Right hindlimb (tissue), 1 donor: ENCODE measurements at regions not wholly inside any gene's neighbourhood (a gene's known extent, or its start where the extent isn't known, plus 50 kb on each side); places are given as distances from the start of the nearest gene placed in this dataset.
"Not testable (repeated sequence)": the region's sequence is repeated elsewhere in the genome, so short reads cannot be mapped to it uniquely, and the experiment has no call there.

Experiments
- DNase-seq: peaks from one replicate; pipeline ENCODE4 v3.0.0-alpha.2; 2018

DNA sequence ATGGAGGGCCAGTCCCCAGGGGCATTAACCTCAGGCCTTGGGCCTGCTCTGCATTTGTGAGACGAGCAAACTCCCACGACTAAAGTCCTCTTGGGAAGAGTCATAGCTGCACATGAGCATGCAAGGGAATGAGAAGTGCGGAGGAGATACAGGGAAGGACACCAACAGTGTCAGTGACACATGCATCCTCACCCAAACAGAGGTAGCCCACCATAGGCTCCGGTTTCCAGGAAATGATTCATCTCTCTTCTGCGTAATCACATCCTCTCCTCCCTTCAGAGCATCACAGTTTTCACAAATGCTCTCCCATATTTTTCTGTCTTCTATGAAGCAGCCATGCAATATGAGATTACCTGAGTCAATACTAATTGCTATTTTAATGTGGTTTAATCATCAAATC, 725.7 kb upstream of the GOT2 start:
- DNase-seq = no peak

- no peak for DNase-seq
Measured at GRCh38 chr16:59455497-59455896, 721.4 kb upstream of the GOT2 start.

- not testable (repeated sequence) for DNase-seq
Measured at GRCh38 chr16:59450513-59450912, 716.4 kb upstream of the GOT2 start.

DNA sequence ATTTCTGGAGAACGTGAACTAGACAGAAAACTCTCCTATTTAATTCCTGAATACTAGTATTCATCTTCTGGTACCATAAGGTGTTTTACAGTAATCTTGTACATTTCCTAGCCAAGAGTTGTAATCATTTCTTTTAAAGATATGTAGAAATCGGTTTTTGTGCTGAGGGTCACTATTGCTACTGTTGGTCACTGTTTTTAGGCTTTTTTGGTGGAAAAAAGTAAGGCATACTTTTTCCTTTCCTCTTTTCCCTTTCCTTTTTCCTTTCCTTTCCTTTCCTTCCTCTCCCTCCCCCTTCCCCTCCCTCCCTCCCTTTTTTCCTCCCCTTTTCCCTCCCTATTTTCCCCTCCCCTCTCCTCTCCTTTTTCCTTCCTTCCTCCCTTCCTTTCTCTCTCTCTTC, 706.4 kb upstream of the GOT2 start:
- DNase-seq = no peak

DNA sequence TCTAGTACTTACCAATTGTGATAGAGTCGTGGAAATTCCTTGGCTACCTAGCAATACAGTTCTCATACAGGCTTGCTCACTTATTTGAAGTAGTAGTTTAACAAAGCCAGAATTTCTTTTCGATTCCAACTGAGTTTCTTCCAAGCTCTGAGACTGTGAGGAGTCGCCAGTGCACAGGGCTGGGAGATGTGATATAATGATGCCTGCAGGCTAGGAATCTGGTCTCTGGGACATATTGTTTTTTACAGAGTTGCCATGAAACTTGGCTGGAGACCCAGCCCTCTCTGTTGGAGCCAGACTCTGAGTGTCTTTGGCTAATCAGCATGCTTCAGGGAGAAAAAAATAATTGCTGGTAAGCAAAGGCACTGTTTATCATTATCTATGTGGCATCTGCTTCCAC, 698.8 kb upstream of the GOT2 start:
- peak; percentile 25 for DNase-seq

DNA sequence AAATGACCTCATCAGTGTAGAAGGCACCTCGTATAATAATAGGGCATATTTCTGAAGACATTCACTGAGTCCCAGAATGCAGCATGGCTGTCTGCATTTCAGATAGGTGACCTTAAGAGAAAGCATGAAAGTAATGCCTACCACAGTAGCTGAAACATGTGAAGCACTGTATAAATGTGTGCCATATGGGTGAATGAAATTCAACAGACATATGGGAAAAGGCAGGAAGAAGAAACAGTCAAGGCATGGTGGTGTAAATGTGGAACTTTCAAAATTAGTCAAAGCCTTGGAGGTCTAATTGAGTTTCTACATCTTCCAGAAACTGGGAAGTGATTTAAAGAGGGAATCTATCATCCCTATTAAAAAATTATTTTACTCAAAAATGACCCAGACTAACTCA, 698.2 kb upstream of the GOT2 start:
- DNase-seq = no peak

GRCh38 chr16:59424714-59425273, 690.7 kb upstream of the GOT2 start:
- no peak for DNase-seq

- DNase-seq = no peak
Measured at GRCh38 chr16:59411961-59412841, 678.1 kb upstream of the GOT2 start.

- DNase-seq = no peak
Measured at GRCh38 chr16:59410451-59410850, 676.3 kb upstream of the GOT2 start.

DNA sequence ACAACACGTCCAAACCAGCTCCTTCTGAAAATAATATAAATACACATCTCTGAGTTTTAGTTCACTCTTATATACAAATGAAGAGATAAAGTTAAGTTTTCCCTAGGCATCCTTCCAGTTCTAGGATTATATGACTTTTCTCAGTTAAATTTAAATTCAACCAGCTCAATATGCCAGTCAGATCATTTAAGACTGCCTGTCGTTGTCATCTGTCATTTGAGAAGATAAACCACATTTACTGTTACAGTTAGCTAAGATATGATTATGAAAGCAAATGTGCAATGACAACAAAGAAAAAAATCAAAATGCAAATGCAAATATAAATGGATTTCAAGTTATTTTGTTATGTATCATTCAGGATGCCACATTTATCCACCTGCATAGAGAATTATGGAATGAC, 671.7 kb upstream of the GOT2 start:
- no peak for DNase-seq

DNA sequence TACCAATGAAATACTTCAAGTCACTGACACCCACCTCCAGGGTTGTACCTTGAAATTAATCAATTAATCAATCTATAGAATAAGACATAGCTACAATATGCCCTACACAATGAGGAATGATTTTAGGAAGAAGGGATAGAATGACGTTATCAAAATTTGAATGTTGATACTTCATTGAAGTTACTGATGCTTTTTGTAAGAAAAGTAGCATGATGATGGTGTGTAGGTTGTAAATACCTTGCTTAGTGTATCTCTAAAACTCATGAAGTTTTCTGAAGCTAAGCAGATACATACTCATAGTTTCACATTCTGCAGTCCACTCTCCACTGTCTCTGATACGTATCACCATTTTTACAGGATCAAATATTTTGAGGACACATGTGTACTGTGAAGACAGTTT, 670.4 kb upstream of the GOT2 start:
- DNase-seq = no peak

DNA sequence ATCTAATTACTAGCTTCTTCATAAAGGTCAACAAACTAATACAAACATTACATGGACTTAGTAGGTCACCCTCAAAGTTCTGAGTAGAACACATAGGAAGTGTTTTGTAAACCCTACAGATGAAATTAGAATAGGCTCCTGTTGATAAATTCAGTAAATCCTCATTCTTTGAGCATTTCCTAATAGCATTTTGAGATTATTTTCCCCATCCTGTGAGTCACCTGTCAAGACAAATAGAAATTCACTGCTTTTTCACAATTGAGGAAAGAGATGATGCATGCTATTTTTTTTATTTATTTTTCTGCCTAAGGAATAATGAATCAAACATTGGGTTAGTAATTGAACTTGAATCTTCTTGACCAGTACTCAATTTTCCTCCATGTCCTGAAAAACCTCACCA, 666.7 kb upstream of the GOT2 start:
- DNase-seq = no peak

DNA sequence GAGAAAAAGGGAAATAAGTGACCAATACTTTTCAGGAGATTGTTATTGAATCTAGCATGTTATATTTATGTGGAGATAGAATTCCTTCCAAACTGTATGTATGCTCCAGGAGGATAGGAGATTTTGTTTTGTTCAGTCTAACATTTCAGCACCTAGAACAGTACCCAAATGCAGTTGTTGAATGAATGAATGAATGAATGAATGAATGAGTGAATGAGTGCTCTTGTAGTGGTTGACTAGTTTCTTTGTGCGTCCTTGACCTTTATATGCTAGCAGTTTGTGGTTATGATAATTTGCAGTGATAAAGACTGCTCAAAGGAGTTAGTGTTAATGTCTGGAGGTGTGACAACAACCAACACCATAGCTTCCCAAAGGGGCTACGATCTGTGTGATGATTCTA, 663.5 kb upstream of the GOT2 start:
- DNase-seq = no peak

GRCh38 chr16:59394526-59394925, 660.4 kb upstream of the GOT2 start:
- DNase-seq = no peak

GRCh38 chr16:59392911-59393310, 658.8 kb upstream of the GOT2 start:
- DNase-seq = no peak

- no peak for DNase-seq
Measured at GRCh38 chr16:59391617-59392364, 657.7 kb upstream of the GOT2 start.

DNA sequence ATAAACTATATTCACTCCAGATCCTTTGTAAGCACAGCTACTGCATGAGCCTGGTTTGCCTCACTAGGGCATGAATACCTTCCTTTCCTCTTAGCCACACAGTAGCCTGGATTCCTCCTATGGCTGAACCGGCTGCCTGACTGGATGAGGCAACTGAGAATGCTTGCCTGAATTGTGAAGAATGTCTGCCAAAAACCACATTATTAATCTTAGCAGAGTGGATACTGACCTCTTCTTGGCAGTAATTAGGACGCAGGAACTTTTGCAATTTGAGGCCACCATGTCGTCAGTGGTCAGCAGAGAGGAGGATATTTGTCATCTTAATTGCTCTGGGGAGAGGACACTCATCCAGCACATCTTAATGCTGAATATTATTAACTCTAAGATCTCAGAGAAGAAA, 651.8 kb upstream of the GOT2 start:
- peak; percentile 19 for DNase-seq

DNA sequence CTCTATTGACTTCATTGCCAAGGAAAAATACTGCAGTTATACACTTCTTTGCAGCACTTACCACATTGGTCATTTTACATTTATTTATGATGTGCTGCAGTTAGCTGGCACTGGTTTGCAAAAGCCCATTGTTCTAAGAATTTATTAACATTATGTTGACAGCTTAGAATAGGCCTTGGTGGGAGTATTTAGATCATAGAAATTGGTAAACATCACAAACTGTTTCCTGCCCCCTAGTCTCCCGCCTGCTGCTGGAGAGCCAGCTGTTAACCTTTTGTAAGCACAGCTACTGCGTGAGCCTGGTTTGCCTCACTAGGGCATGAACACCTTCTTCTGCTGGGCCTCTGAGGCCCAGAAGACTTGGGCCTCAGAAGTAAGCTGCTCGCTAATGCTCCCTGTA, 651.4 kb upstream of the GOT2 start:
- DNase-seq = no peak

GRCh38 chr16:59373632-59374031, 639.5 kb upstream of the GOT2 start:
- DNase-seq = no peak

- DNase-seq = no peak
Measured at GRCh38 chr16:59370717-59371116, 636.6 kb upstream of the GOT2 start.

GRCh38 chr16:59369523-59369922, 635.4 kb upstream of the GOT2 start:
- no peak for DNase-seq

GRCh38 chr16:59368586-59368985, 634.5 kb upstream of the GOT2 start:
- no peak for DNase-seq

- no peak for DNase-seq
Measured at GRCh38 chr16:59356709-59357108, 622.6 kb upstream of the GOT2 start.

- no peak for DNase-seq
Measured at GRCh38 chr16:59356144-59356543, 622.0 kb upstream of the GOT2 start.
